ENCODE measurements at regions not wholly inside any gene's neighbourhood (a gene's known extent, or its start where the extent isn't known, plus 50 kb on each side); places are given as distances from the start of the nearest gene placed in this dataset.

- Histone ChIP-seq H3K4me3 (ENCODE audit: low read depth, low read length, poor library complexity, severe bottlenecking) (no peak overlapping the region), H3K36me3 (ENCODE audit: insufficient read depth, low read length) (no peaks in the 10 kb centered on the region), H3K9me2 (ENCODE audit: insufficient read depth, low read length) (no peaks in the 10 kb centered on the region), H3K79me2 (ENCODE audit: insufficient read depth, low read depth, low read length) (no peaks in the 10 kb centered on the region), H4K20me1 (ENCODE audit: insufficient read depth, low read length) (no peaks in the 10 kb centered on the region), H3K4me1 (ENCODE audit: insufficient read depth, low read length, poor library complexity, severe bottlenecking) (no peaks in the 10 kb centered on the region), H3K4me2 (ENCODE audit: low read length) (no peak overlapping the region), H3K9me3 (ENCODE audit: low read length) (no peaks in the 10 kb centered on the region), H3K27ac (ENCODE audit: low read depth, low read length, poor library complexity, severe bottlenecking) (no peak overlapping the region), H2AFZ (ENCODE audit: low read length) (no peak overlapping the region)
- no TSS peak for BruUV-seq (replicated peaks)
- CTCF ChIA-PET (ENCODE audit: unreplicated experiment) = no interaction called here
- TF ChIP-seq CTCF (conservative IDR thresholded peaks at IDR 0.05; ENCODE audit: low read length) = no peak
- no peak for TF ChIP-seq EZH2phosphoT487 (IDR thresholded peaks at IDR 0.05; ENCODE audit: borderline replicate concordance, low read depth, low read length)
- POLR2A ChIA-PET = interaction anchor here (0.9 kb wide), 1 partner anchor 66 kb away, joined by 3 read pairs; no protein-coding TSS in a partner anchor
- intact Hi-C loops (cut with micrococcal nuclease; ENCODE audit: unreplicated experiment) = no loop called here
- DNase-seq (ENCODE audit: low spot score) = no peak
Observed at GRCh38 chr6:15025446-15025845, 220.4 kb upstream of the JARID2 start.

- no peak for DNase-seq (ENCODE audit: low spot score)
- no peak for TF ChIP-seq CTCF (conservative IDR thresholded peaks at IDR 0.05; ENCODE audit: low read length)
- TF ChIP-seq EZH2phosphoT487 (IDR thresholded peaks at IDR 0.05; ENCODE audit: borderline replicate concordance, low read depth, low read length) = no peak
- Histone ChIP-seq H3K36me3 (ENCODE audit: insufficient read depth, low read length) (no peaks in the 10 kb centered on the region), H3K4me3 (ENCODE audit: low read depth, low read length, poor library complexity, severe bottlenecking) (no peak overlapping the region), H3K4me2 (ENCODE audit: low read length) (no peak overlapping the region), H3K9me3 (ENCODE audit: low read length) (no peaks in the 10 kb centered on the region), H2AFZ (ENCODE audit: low read length) (no peak overlapping the region), H3K79me2 (ENCODE audit: insufficient read depth, low read depth, low read length) (no peaks in the 10 kb centered on the region), H3K9me2 (ENCODE audit: insufficient read depth, low read length) (no peaks in the 10 kb centered on the region), H4K20me1 (ENCODE audit: insufficient read depth, low read length) (no peaks in the 10 kb centered on the region), H3K27ac (ENCODE audit: low read depth, low read length, poor library complexity, severe bottlenecking) (no peak overlapping the region), H3K4me1 (ENCODE audit: insufficient read depth, low read length, poor library complexity, severe bottlenecking) (no peaks in the 10 kb centered on the region)
- intact Hi-C loops (cut with micrococcal nuclease; ENCODE audit: unreplicated experiment) = no loop called here
- no TSS peak for BruUV-seq (replicated peaks)
- ChIA-PET POLR2A (interaction anchor here (0.6 kb wide), 1 partner anchor 934 kb away, joined by 3 read pairs; no protein-coding TSS in a partner anchor), CTCF (ENCODE audit: unreplicated experiment) (no interaction called here)
Observed at GRCh38 chr6:15026832-15027231, 219.0 kb upstream of the JARID2 start.

- Histone ChIP-seq H3K9me3 (ENCODE audit: low read length) (no peaks in the 10 kb centered on the region), H3K4me3 (ENCODE audit: low read depth, low read length, poor library complexity, severe bottlenecking) (no peak overlapping the region), H2AFZ (ENCODE audit: low read length) (no peak overlapping the region), H3K4me1 (ENCODE audit: insufficient read depth, low read length, poor library complexity, severe bottlenecking) (no peaks in the 10 kb centered on the region), H3K36me3 (ENCODE audit: insufficient read depth, low read length) (no peaks in the 10 kb centered on the region), H4K20me1 (ENCODE audit: insufficient read depth, low read length) (no peaks in the 10 kb centered on the region), H3K79me2 (ENCODE audit: insufficient read depth, low read depth, low read length) (no peaks in the 10 kb centered on the region), H3K27ac (ENCODE audit: low read depth, low read length, poor library complexity, severe bottlenecking) (no peak overlapping the region), H3K9me2 (ENCODE audit: insufficient read depth, low read length) (no peaks in the 10 kb centered on the region), H3K4me2 (ENCODE audit: low read length) (no peak overlapping the region)
- no peak for DNase-seq (ENCODE audit: low spot score)
- ChIA-PET POLR2A (no interaction called here), CTCF (ENCODE audit: unreplicated experiment) (no interaction called here)
- no peak for TF ChIP-seq CTCF (conservative IDR thresholded peaks at IDR 0.05; ENCODE audit: low read length)
- no peak for TF ChIP-seq EZH2phosphoT487 (IDR thresholded peaks at IDR 0.05; ENCODE audit: borderline replicate concordance, low read depth, low read length)
- BruUV-seq (replicated peaks) = no TSS peak
- intact Hi-C loops (cut with micrococcal nuclease; ENCODE audit: unreplicated experiment) = no loop called here
Observed at GRCh38 chr6:15027472-15027871, 218.4 kb upstream of the JARID2 start.
